Suprapubic skin (tissue), 4 donors: ENCODE measurements at regions not wholly inside any gene's neighbourhood (a gene's known extent, or its start where the extent isn't known, plus 50 kb on each side); places are given as distances from the start of the nearest gene placed in this dataset.

ENCODE experiments used
- DNase-seq, 2 donors: peaks; one replicate each; pipeline ENCODE4 v3.0.0-alpha.2; 2019; ENCODE audit warnings: low spot score in 2 of 2
- H3K27ac ChIP-seq: fragments of 200-600 bp; sonication (generic); one replicate; pipeline ENCODE4 v1.5.1; 2019
- H3K27me3 ChIP-seq: fragments of 200-600 bp; sonication (generic); one replicate; pipeline ENCODE4 v1.5.1; 2019
- H3K36me3 ChIP-seq: fragments of 200-600 bp; sonication (generic); one replicate; pipeline ENCODE4 v1.5.1; 2019
- H3K4me1 ChIP-seq: fragments of 200-600 bp; sonication (generic); one replicate; pipeline ENCODE4 v1.5.1; 2019
- H3K4me3 ChIP-seq: fragments of 200-600 bp; sonication (generic); one replicate; pipeline ENCODE4 v1.5.1; 2019; ENCODE audit warnings: mild to moderate bottlenecking
- H3K9me3 ChIP-seq: fragments of 200-600 bp; sonication (generic); one replicate; pipeline ENCODE4 v1.5.1; 2019
- EP300 ChIP-seq: sonication (generic); formaldehyde crosslinking; IDR thresholded peaks from one replicate; pipeline ENCODE4 v1.6.1; 2017; ENCODE audit warnings: antibody characterized with exemption
- POLR2A ChIP-seq, 2 donors: fragments of 450-650 bp; IDR thresholded peaks; one replicate each; pipeline ENCODE4 v1.6.1; 2017; ENCODE audit warnings: antibody characterized with exemption in 2 of 2, mild to moderate bottlenecking in 2 of 2, moderate library complexity in 2 of 2
- POLR2AphosphoS5 ChIP-seq, 3 donors: sonication (generic); formaldehyde crosslinking; IDR thresholded peaks; one replicate each; pipeline ENCODE4 v1.6.1; 2017; ENCODE audit warnings: antibody characterized with exemption in 3 of 3
- WGBS: methylation state at CpG from one replicate; pipeline ENCODE4 v1.1.5; 2018; 5-methylcytosine and 5-hydroxymethylcytosine counted together
- TF ChIP-seq, protein P1 (sequence below), 2 donors: fragments of 200-600 bp in 1 of 2; fragments of 450-650 bp in 1 of 2; sonication (generic) in 1 of 2; IDR thresholded peaks; one replicate each; pipeline ENCODE4 v1.5.1; 2016 to 2019; ENCODE audit warnings: antibody characterized with exemption in 2 of 2, mild to moderate bottlenecking in 1 of 2, moderate library complexity in 1 of 2

DNA sequence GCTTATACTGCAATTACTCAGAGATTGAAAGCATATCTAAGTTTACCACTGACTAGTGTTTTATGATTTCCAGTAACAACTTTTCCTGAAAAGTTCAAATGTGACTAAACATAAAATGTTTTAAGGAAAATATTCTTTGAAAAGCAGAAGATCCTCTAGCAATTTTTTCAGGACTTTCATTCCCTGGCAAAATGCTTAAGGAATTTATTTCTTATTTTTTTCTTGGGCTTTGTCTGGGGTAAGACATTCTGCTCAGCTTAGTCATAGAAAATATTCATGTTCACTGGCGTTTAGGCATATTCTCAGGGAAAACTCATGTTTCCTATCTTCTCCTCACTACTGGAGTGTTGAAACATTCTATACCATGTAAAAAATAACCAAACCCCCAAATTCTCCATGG is 235.3 kb upstream of the CEP162 start:
- Histone ChIP-seq H3K27me3 (no peaks in the 10 kb centered on the region), H3K27ac (no peak overlapping the region), H3K4me3 (no peak overlapping the region), H3K4me1 (no peaks in the 10 kb centered on the region), H3K9me3 (no peaks in the 10 kb centered on the region), H3K36me3 (no peaks in the 10 kb centered on the region)
- WGBS: 44% methylated on average over 1 of the region's 1 CpG
- DNase-seq: no peak
- TF ChIP-seq POLR2AphosphoS5 (IDR thresholded peaks at IDR 0.05) (no peak), POLR2A (IDR thresholded peaks at IDR 0.05) (no peak), EP300 (no peak)
- TF ChIP-seq, protein P1, sequence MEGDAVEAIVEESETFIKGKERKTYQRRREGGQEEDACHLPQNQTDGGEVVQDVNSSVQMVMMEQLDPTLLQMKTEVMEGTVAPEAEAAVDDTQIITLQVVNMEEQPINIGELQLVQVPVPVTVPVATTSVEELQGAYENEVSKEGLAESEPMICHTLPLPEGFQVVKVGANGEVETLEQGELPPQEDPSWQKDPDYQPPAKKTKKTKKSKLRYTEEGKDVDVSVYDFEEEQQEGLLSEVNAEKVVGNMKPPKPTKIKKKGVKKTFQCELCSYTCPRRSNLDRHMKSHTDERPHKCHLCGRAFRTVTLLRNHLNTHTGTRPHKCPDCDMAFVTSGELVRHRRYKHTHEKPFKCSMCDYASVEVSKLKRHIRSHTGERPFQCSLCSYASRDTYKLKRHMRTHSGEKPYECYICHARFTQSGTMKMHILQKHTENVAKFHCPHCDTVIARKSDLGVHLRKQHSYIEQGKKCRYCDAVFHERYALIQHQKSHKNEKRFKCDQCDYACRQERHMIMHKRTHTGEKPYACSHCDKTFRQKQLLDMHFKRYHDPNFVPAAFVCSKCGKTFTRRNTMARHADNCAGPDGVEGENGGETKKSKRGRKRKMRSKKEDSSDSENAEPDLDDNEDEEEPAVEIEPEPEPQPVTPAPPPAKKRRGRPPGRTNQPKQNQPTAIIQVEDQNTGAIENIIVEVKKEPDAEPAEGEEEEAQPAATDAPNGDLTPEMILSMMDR (IDR thresholded peaks at IDR 0.05): no peak

DNA sequence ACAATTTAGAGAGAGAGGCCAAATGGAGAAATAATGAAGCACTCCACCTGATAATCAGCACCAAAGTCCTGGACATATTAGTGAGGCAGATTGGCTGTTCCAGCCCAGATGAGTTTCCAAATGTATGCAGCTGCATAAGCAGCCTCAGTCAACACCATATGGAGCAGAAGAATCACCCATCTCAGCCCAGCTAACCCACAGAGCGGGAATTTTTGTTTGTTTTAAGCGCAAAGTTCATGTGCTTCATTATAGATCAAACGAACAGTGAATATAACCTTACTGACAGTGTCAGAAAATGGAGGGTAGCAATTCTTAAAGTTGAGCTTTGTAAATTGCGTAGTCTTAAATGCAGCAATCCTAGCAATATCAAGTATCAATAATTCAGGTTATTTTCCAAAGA is 234.0 kb upstream of the CEP162 start:
- H3K27me3 ChIP-seq: no peaks in the 10 kb centered on the region
- no peaks in the 10 kb centered on the region for H3K9me3 ChIP-seq
- no peak overlapping the region for H3K4me3 ChIP-seq
- no peak overlapping the region for H3K27ac ChIP-seq
- H3K4me1 ChIP-seq: no peaks in the 10 kb centered on the region
- H3K36me3 ChIP-seq: no peaks in the 10 kb centered on the region
- no peak for DNase-seq
- 90% methylated on average over 4 of the region's 4 CpGs for WGBS
- TF ChIP-seq EP300 (no peak), POLR2AphosphoS5 (IDR thresholded peaks at IDR 0.05) (no peak), POLR2A (IDR thresholded peaks at IDR 0.05) (no peak)
- TF ChIP-seq, protein P1 (IDR thresholded peaks at IDR 0.05): no peak

DNA sequence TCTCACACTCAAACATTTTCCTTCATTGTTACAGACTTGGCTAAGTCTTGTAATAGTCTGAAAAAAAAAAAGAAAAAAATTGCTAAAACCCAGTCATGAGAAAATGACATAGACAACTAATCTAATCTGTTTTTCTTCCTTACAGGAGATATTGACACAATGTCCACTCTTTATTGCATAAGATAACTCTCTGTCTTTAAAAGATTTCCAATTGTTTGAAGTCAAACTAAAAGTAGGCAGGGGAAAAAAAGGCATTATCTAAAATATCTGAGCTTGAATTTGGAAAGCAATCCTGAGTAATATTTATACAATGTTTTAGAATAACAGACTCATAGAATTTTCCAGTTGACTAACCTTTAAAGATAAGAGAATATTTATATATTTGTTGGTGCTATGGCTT is 233.0 kb upstream of the CEP162 start:
- TF ChIP-seq POLR2AphosphoS5 (IDR thresholded peaks at IDR 0.05) (no peak), POLR2A (IDR thresholded peaks at IDR 0.05) (no peak), EP300 (no peak)
- TF ChIP-seq, protein P1 (IDR thresholded peaks at IDR 0.05): no peak

DNA sequence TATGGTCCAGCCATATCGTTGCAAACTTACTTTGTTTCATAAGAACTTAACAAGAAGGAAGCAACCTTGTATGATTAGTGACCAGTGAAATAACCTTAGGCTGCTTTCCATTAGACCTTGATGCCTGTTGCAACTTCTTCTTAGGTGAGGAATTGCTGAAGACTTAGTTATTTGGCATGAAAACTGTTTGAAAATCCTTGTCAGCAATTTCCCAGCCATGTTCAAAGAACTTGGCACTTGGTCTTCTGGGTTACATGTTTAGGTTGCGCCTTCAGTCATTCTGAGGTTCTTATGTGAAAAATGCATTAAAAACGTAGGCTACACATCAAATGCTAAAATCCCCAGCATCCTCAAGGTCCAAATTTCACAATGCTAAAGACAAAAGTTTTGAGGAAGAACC is 232.0 kb upstream of the CEP162 start:
- Histone ChIP-seq H3K9me3 (no peaks in the 10 kb centered on the region), H3K4me3 (no peak overlapping the region), H3K4me1 (no peaks in the 10 kb centered on the region), H3K27me3 (no peaks in the 10 kb centered on the region), H3K27ac (no peak overlapping the region), H3K36me3 (no peaks in the 10 kb centered on the region)
- TF ChIP-seq, protein P1 (IDR thresholded peaks at IDR 0.05): no peak
- no peak for TF ChIP-seq POLR2A (IDR thresholded peaks at IDR 0.05)
- no peak for TF ChIP-seq EP300
- no peak for TF ChIP-seq POLR2AphosphoS5 (IDR thresholded peaks at IDR 0.05)
- 76% methylated on average over 3 of the region's 3 CpGs for WGBS
- DNase-seq: no peak

More for the DNA sequence above, 233.0 kb upstream of the CEP162 start:
- no peaks in the 10 kb centered on the region for H3K9me3 ChIP-seq
- no peaks in the 10 kb centered on the region for H3K27me3 ChIP-seq
- no peak overlapping the region for H3K27ac ChIP-seq
- no peaks in the 10 kb centered on the region for H3K4me1 ChIP-seq
- no peak for DNase-seq
- no peak overlapping the region for H3K4me3 ChIP-seq
- H3K36me3 ChIP-seq: no peaks in the 10 kb centered on the region

DNA sequence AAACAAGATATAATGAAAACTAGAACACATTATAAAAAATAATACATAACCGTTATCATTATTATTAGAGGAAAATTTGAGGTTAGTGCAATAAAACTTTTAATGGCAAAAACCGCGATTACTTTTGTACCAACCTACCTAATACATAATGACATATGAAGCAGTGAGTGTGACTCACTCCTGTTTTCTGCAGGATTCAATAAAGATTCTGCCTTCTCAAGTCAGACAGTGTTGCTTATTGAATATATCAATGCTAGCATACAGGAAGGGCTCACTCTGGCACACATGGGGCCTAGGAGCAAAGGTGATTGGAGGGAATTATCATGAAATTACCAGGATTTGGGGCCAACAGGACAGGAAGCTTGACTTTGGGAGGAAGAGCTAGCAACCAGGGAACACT is 230.8 kb upstream of the CEP162 start:
- TF ChIP-seq EP300: no peak
- TF ChIP-seq, protein P1 (IDR thresholded peaks at IDR 0.05): no peak
- no peak overlapping the region for H3K4me3 ChIP-seq
- DNase-seq: no peak
- no peak overlapping the region for H3K27ac ChIP-seq
- no peaks in the 10 kb centered on the region for H3K4me1 ChIP-seq
- WGBS: 96% methylated on average over 3 of the region's 3 CpGs
- H3K27me3 ChIP-seq: no peaks in the 10 kb centered on the region
- H3K36me3 ChIP-seq: no peaks in the 10 kb centered on the region
- no peaks in the 10 kb centered on the region for H3K9me3 ChIP-seq
